Mesothelial cell of epicardium (in vitro differentiated cells): ENCODE measurements at regions not wholly inside any gene's neighbourhood (a gene's known extent, or its start where the extent isn't known, plus 50 kb on each side); places are given as distances from the start of the nearest gene placed in this dataset.

Experiments
- DNase-seq, 2 experiments: peaks; one replicate each; pipeline ENCODE4 v3.0.0; 2021; ENCODE audit warnings: low spot score in 2 of 2; ENCODE audit not compliant: unreplicated experiment in 2 of 2
- H3K27ac Mint-ChIP-seq: 2 replicates; pipeline ENCODE4 v1.8.0; 2021; ENCODE audit warnings: mixed read lengths
- H3K27me3 Mint-ChIP-seq: 2 replicates; pipeline ENCODE4 v1.8.0; 2021; ENCODE audit warnings: low read depth, mixed read lengths
- H3K36me3 Mint-ChIP-seq: 2 replicates; pipeline ENCODE4 v1.8.0; 2021; ENCODE audit warnings: mixed read lengths
- H3K4me1 Mint-ChIP-seq: 2 replicates; pipeline ENCODE4 v1.8.0; 2021; ENCODE audit warnings: mixed read lengths
- H3K4me3 Mint-ChIP-seq: 2 replicates; pipeline ENCODE4 v1.8.0; 2021; ENCODE audit warnings: mild to moderate bottlenecking, moderate library complexity, mixed read lengths
- H3K9me3 Mint-ChIP-seq: 2 replicates; pipeline ENCODE4 v1.8.0; 2021; ENCODE audit warnings: mixed read lengths
- CTCF ChIP-seq: fragments of 200-600 bp; sonication (generic); IDR thresholded peaks from one replicate; pipeline ENCODE4 v1.5.0; 2021; ENCODE audit warnings: antibody characterized with exemption; ENCODE audit not compliant: unreplicated experiment

GRCh38 chr1:159370855-159371254 lies 61.1 kb upstream of the OR10J4 start:
- TF ChIP-seq CTCF = no peak
- Mint-ChIP-seq H3K27me3 (no peaks in the 10 kb centered on the region), H3K36me3 (peaks cover 2% of the 10 kb centered on the region), H3K9me3 (peaks cover 58% of the 10 kb centered on the region), H3K4me1 (no peaks in the 10 kb centered on the region), H3K4me3 (no peak overlapping the region), H3K27ac (no peak overlapping the region)
- DNase-seq = no peak
